ENCODE measurements at regions not wholly inside any gene's neighbourhood (a gene's known extent, or its start where the extent isn't known, plus 50 kb on each side); places are given as distances from the start of the nearest gene placed in this dataset.
A peak's percentile ranks its signal among the peaks of the same experiment; 100 is the strongest.

- Mint-ChIP-seq H3K36me3 (ENCODE audit: insufficient read depth in 1 of 3, low read depth in 3 of 3) (peaks cover 11 to 62% (median 34%) of the 10 kb centered on the region in 3 experiments; a peak in 6 of 7 replicates), H3K27ac (peak overlapping the region in 1 of 3 experiments; percentile 8; a peak in 2 of 7 replicates), H3K27me3 (ENCODE audit: low read depth) (no peaks in the 10 kb centered on the region), H3K4me3 (no peak overlapping the region), H3K4me1 (peaks cover 21 to 27% of the 10 kb centered on the region in 2 experiments), H3K9me3 (no peaks in the 10 kb centered on the region; a peak in 1 of 5 replicates)
- no peaks in the 10 kb centered on the region for H3K79me2 ChIP-seq (ENCODE audit: insufficient read depth, low read length)
- no peak overlapping the region for H2BK15ac ChIP-seq (ENCODE audit: low read depth, low read length)
- no peak overlapping the region for H2BK5ac ChIP-seq (ENCODE audit: insufficient read length, low read length)
- no peak overlapping the region for H3K14ac ChIP-seq (ENCODE audit: insufficient read depth, low read length)
- H4K20me1 ChIP-seq (ENCODE audit: control insufficient read depth, insufficient read depth, insufficient read length), result no peaks in the 10 kb centered on the region
- no peak overlapping the region for H3K27ac ChIP-seq (ENCODE audit: insufficient read length, low read depth, low read length)
- H2BK20ac ChIP-seq (ENCODE audit: low read depth, low read length, poor library complexity, severe bottlenecking), result no peak overlapping the region
- no peak overlapping the region for H3K4ac ChIP-seq (ENCODE audit: low read depth, low read length)
- no peak overlapping the region for H2BK120ac ChIP-seq (ENCODE audit: low read depth, low read length, poor library complexity, severe bottlenecking)
- no peak overlapping the region for H3T11ph ChIP-seq (ENCODE audit: low read length)
- no peak overlapping the region for H4K8ac ChIP-seq (replicated peaks; ENCODE audit: insufficient read length, low read depth, low read length)
- TF ChIP-seq CTCF (conservative IDR thresholded peaks at IDR 0.05), result no peak
- no peak overlapping the region for H4K5ac ChIP-seq (ENCODE audit: insufficient read length, low read depth, low read length)
- H3K23me2 ChIP-seq (ENCODE audit: insufficient read length, low read depth, low read length, poor library complexity, severe bottlenecking), result no peaks in the 10 kb centered on the region
- no peaks in the 10 kb centered on the region for H3K9me3 ChIP-seq (ENCODE audit: control insufficient read depth, low read depth, low read length)
- DNase-seq, result no peak
- no peak overlapping the region for H2AFZ ChIP-seq (ENCODE audit: low read length)
- no peak overlapping the region for H3K9ac ChIP-seq (ENCODE audit: extremely low read depth, insufficient read length, low read length)
- H3K4me1 ChIP-seq (ENCODE audit: insufficient read depth, low read length), result no peaks in the 10 kb centered on the region; the same call in 1 of the 2 replicates
- no CpG with 5 or more reads among the region's 2 CpGs for WGBS (ENCODE audit: extremely low coverage, insufficient read length, low lambda C conversion rate)
- no peak overlapping the region for H2BK12ac ChIP-seq (ENCODE audit: insufficient read length, low read depth, low read length)
- H3K23ac ChIP-seq (ENCODE audit: insufficient read length, low read depth, low read length), result no peak overlapping the region
- H2AK5ac ChIP-seq (ENCODE audit: insufficient read length, low read length), result no peak overlapping the region
- H4K91ac ChIP-seq (ENCODE audit: insufficient read length, low read depth, low read length), result no peak overlapping the region
- H3K4me2 ChIP-seq (ENCODE audit: insufficient read depth, insufficient read length, low read length), result no peak overlapping the region
- H3K79me1 ChIP-seq (ENCODE audit: insufficient read depth, low read depth, low read length, poor library complexity, severe bottlenecking), result no peaks in the 10 kb centered on the region
- no peaks in the 10 kb centered on the region for H3K27me3 ChIP-seq (ENCODE audit: insufficient read depth, low read length)
- no peak overlapping the region for H3K18ac ChIP-seq (ENCODE audit: insufficient read length, low read depth, low read length)
- H3K56ac ChIP-seq (ENCODE audit: insufficient read length, low read depth, low read length), result no peak overlapping the region
Observed at GRCh38 chr6:144847916-144848315, 562.8 kb downstream of the UTRN start.

Data from H9 (cell line).